Skin of body (tissue), 1 donor: ENCODE measurements at regions not wholly inside any gene's neighbourhood (a gene's known extent, or its start where the extent isn't known, plus 50 kb on each side); places are given as distances from the start of the nearest gene placed in this dataset.

Experiments used
- DNase-seq: peaks from one replicate; lab custom pipeline; 2025; lab: John Stamatoyannopoulos, UW

DNA sequence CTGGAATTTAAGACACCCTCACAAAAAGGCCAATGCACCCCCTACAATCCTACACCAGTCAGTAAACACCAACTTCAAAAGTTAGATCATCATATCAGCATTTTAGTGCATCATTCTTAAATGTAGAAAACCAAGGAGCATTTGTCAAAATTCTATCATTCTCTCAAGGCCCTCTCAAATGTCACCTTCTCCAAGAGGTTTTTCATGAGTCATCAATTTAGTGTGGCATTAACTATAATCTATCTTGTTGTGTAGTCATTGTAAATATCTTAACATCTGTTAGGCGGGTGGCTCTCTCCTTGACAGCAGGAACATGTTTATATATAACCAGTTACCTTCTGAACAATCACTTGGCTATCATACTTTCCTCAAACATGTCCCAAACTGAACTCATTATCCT is 62.1 kb upstream of the G2E3 start:
- DNase-seq: no peak

DNA sequence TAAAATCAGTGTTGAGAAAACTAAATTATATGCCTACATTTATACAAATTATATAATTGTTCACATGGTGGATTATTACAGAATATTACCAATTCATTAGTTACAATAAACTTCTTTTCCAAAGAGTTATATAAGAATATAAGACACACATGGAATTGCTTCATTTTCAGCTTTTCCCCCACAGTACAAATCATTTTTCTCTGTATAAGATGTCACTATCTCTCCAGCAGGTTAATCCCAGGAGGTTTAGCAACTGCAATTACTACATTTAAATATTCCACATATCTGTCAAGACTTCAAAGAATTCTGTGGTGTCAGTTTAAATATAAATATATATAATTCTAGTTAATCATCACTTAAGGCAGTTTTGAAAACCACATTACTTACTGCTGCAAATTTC is 59.6 kb upstream of the G2E3 start:
- no peak for DNase-seq

DNA sequence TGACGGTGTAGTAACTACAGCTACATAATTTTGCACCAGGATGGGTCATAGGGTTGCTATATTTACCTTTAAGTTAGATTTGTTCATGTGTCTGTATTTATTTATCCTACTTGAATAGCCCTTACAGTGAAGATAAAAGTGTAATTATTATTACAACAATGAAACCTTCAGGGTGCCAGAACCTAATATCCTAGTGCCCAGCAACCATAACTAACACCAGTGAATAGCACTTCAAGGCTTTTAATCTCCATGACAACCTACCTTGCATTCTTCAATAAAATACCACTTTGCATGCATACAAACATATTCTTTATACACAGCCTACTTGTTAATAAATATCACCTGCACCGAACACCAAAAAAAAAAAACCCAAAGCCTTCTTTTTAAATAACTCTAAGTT is 58.7 kb upstream of the G2E3 start:
- DNase-seq: no peak

DNA sequence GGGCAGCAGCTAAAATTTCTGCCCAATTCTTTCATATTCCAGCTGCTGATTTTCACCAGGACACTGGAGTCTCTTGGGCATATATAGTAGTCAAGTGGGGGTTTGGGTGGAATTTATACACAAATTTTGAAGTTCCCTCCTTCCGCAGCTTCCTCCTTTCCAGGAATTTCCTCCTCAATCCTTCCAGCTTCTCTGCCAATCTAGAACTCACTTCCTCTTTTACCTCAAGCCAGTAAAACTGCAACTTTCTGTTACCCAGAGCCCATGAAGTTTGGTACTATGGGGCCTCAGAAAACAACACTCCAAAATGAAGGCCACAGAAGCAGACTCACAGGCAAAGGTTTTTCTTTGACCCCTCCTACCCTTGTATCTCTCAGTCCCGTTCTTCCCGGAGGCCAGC is 51.7 kb upstream of the G2E3 start:
- DNase-seq: no peak
